Stimulated activated naive CD8-positive, alpha-beta T cell treated with anti-CD3 and anti-CD28 coated beads, Interleukin-15, Interleukin-2, amounts not matched to agents 100 U/mL and 50 U/mL, for 24 hours (primary cell): ENCODE measurements at regions not wholly inside any gene's neighbourhood (a gene's known extent, or its start where the extent isn't known, plus 50 kb on each side); places are given as distances from the start of the nearest gene placed in this dataset.

Source experiments
- ATAC-seq: fragments of 150-1000 bp; cut with Tn5 transposase; one replicate; pipeline ENCODE4 v1.10.0; 2021
- DNase-seq: peaks from one replicate; pipeline ENCODE4 v3.0.0; 2021

- no peak for ATAC-seq
- DNase-seq = no peak
These were observed 530.3 kb downstream of the ZIC1 start for GRCh38 chr3:147939425-147939824.

GRCh38 chr3:147939839-147940238 is 530.7 kb downstream of the ZIC1 start:
- ATAC-seq (no peak), DNase-seq (no peak)

- ATAC-seq = no peak
- DNase-seq = no peak
These were observed 531.4 kb downstream of the ZIC1 start for GRCh38 chr3:147940405-147941193.

GRCh38 chr3:147941969-147942368 is 532.8 kb downstream of the ZIC1 start:
- ATAC-seq (no peak), DNase-seq (no peak)

- ATAC-seq (no peak), DNase-seq (no peak)
These were observed 534.2 kb downstream of the ZIC1 start for GRCh38 chr3:147943265-147943945.

- DNase-seq = no peak
- ATAC-seq = no peak
These were observed 536.9 kb downstream of the ZIC1 start for GRCh38 chr3:147945968-147946519.

- DNase-seq (no peak), ATAC-seq (no peak)
These were observed 547.5 kb downstream of the ZIC1 start for GRCh38 chr3:147956615-147957014.

GRCh38 chr3:147958754-147959153 is 549.6 kb downstream of the ZIC1 start:
- ATAC-seq (no peak), DNase-seq (no peak)

GRCh38 chr3:147960786-147961185 is 551.6 kb downstream of the ZIC1 start:
- ATAC-seq (no peak), DNase-seq (no peak)

- DNase-seq (no peak), ATAC-seq (no peak)
These were observed 553.4 kb downstream of the ZIC1 start for GRCh38 chr3:147962408-147963164.

GRCh38 chr3:147963711-147964110 is 554.5 kb downstream of the ZIC1 start:
- no peak for DNase-seq
- no peak for ATAC-seq

- ATAC-seq (no peak), DNase-seq (no peak)
These were observed 566.0 kb downstream of the ZIC1 start for GRCh38 chr3:147975165-147975564.

- ATAC-seq (no peak), DNase-seq (no peak)
These were observed 567.8 kb downstream of the ZIC1 start for GRCh38 chr3:147977001-147977400.

- DNase-seq (no peak), ATAC-seq (no peak)
These were observed 578.4 kb downstream of the ZIC1 start for GRCh38 chr3:147987549-147987948.

- no peak for ATAC-seq
- no peak for DNase-seq
These were observed 580.2 kb downstream of the ZIC1 start for GRCh38 chr3:147989344-147989743.

- ATAC-seq (no peak), DNase-seq (no peak)
These were observed 593.6 kb downstream of the ZIC1 start for GRCh38 chr3:148002705-148003205.

- ATAC-seq = no peak
- DNase-seq = no peak
These were observed 595.2 kb downstream of the ZIC1 start for GRCh38 chr3:148004331-148004730.

GRCh38 chr3:148005456-148005855 is 596.3 kb downstream of the ZIC1 start:
- ATAC-seq (no peak), DNase-seq (no peak)

GRCh38 chr3:148006508-148006907 is 597.3 kb downstream of the ZIC1 start:
- ATAC-seq (no peak), DNase-seq (no peak)

GRCh38 chr3:148008591-148008990 is 599.4 kb downstream of the ZIC1 start:
- ATAC-seq (no peak), DNase-seq (no peak)

GRCh38 chr3:148020861-148021260 is 611.7 kb downstream of the ZIC1 start:
- ATAC-seq (no peak), DNase-seq (no peak)

- no peak for ATAC-seq
- no peak for DNase-seq
These were observed 612.2 kb downstream of the ZIC1 start for GRCh38 chr3:148021381-148021780.

- DNase-seq (no peak), ATAC-seq (no peak)
These were observed 614.8 kb downstream of the ZIC1 start for GRCh38 chr3:148023994-148024393.
